Hindlimb muscle (tissue), 1 donor: ENCODE measurements at regions not wholly inside any gene's neighbourhood (a gene's known extent, or its start where the extent isn't known, plus 50 kb on each side); places are given as distances from the start of the nearest gene placed in this dataset.

Experiments used
- DNase-seq: peaks from one replicate; pipeline ENCODE4 v3.0.0-alpha.2; 2013

- DNase-seq = no peak
Observed at GRCh38 chr11:36824349-36824748, 226.3 kb upstream of the RAG2 start.

GRCh38 chr11:36822829-36823228 is 224.8 kb upstream of the RAG2 start:
- no peak for DNase-seq

GRCh38 chr11:36818410-36818809 is 220.4 kb upstream of the RAG2 start:
- no peak for DNase-seq

GRCh38 chr11:36817336-36817965 is 219.4 kb upstream of the RAG2 start:
- DNase-seq = no peak

- no peak for DNase-seq
Observed at GRCh38 chr11:36809303-36809702, 211.3 kb upstream of the RAG2 start.

- no peak for DNase-seq
Observed at GRCh38 chr11:36807871-36808270, 209.8 kb upstream of the RAG2 start.

GRCh38 chr11:36803084-36803483 is 205.0 kb upstream of the RAG2 start:
- DNase-seq = no peak

- DNase-seq = peak; percentile 59
Observed at GRCh38 chr11:36792996-36793914, 195.2 kb upstream of the RAG2 start.

GRCh38 chr11:36791957-36792356 is 193.9 kb upstream of the RAG2 start:
- no peak for DNase-seq

GRCh38 chr11:36790526-36790925 is 192.5 kb upstream of the RAG2 start:
- DNase-seq = peak; percentile 39

- DNase-seq = no peak
Observed at GRCh38 chr11:36783808-36784207, 185.8 kb upstream of the RAG2 start.

- DNase-seq = no peak
Observed at GRCh38 chr11:36779791-36780190, 181.8 kb upstream of the RAG2 start.

GRCh38 chr11:36777311-36777710 is 179.3 kb upstream of the RAG2 start:
- peak; percentile 19 for DNase-seq

- DNase-seq = no peak
Observed at GRCh38 chr11:36775756-36776155, 177.7 kb upstream of the RAG2 start.

- no peak for DNase-seq
Observed at GRCh38 chr11:36775130-36775529, 177.1 kb upstream of the RAG2 start.

- no peak for DNase-seq
Observed at GRCh38 chr11:36774603-36775002, 176.6 kb upstream of the RAG2 start.

GRCh38 chr11:36763187-36763586 is 165.2 kb upstream of the RAG2 start:
- no peak for DNase-seq

GRCh38 chr11:36757075-36757474 is 159.0 kb upstream of the RAG2 start:
- no peak for DNase-seq

GRCh38 chr11:36753960-36754359 is 155.9 kb upstream of the RAG2 start:
- no peak for DNase-seq

- DNase-seq = no peak
Observed at GRCh38 chr11:36751996-36752395, 154.0 kb upstream of the RAG2 start.

GRCh38 chr11:36751335-36751781 is 153.3 kb upstream of the RAG2 start:
- peak; percentile 39 for DNase-seq

GRCh38 chr11:36750349-36750748 is 152.3 kb upstream of the RAG2 start:
- DNase-seq = no peak

- DNase-seq = no peak
Observed at GRCh38 chr11:36748836-36749235, 150.8 kb upstream of the RAG2 start.
